ENCODE measurements at regions not wholly inside any gene's neighbourhood (a gene's known extent, or its start where the extent isn't known, plus 50 kb on each side); places are given as distances from the start of the nearest gene placed in this dataset.

DNA sequence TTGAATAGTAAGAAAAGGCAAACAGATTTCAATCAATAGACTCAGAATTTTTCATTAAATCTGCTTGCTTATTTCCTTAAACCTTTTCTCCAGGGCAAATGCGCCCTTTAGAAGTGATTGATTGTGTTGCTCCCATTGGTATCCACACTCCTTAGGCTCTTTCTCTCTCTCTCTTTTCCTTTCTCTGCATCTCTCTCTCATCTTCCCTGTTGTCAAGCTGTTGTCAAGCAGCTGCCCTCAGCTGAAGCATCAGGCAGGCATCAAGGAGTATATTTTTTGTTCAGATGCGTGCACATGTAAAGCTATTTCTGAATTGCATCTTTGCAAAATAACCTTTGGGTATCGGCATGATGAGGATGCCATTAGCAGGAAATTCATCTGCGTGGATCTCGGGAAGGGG lies 107.2 kb upstream of the PLET1 start:
- ChIA-PET CTCF (no interaction called here), POLR2A (interaction anchor here (0.6 kb wide), 1 partner anchor 26 kb away, joined by 4 read pairs; no protein-coding TSS in a partner anchor)
- DNase-seq (ENCODE audit: low read depth, low spot score) = no peak
- Histone ChIP-seq H3K4me3 (ENCODE audit: low read depth, low read length) (no peak overlapping the region), H3K27ac (ENCODE audit: low read depth, low read length) (no peak overlapping the region), H3K27me3 (ENCODE audit: control insufficient read depth, insufficient read depth, low read length) (no peaks in the 10 kb centered on the region), H3K9me3 (ENCODE audit: control insufficient read depth, insufficient read depth, low read length) (no peaks in the 10 kb centered on the region)
- TF ChIP-seq, protein P1, sequence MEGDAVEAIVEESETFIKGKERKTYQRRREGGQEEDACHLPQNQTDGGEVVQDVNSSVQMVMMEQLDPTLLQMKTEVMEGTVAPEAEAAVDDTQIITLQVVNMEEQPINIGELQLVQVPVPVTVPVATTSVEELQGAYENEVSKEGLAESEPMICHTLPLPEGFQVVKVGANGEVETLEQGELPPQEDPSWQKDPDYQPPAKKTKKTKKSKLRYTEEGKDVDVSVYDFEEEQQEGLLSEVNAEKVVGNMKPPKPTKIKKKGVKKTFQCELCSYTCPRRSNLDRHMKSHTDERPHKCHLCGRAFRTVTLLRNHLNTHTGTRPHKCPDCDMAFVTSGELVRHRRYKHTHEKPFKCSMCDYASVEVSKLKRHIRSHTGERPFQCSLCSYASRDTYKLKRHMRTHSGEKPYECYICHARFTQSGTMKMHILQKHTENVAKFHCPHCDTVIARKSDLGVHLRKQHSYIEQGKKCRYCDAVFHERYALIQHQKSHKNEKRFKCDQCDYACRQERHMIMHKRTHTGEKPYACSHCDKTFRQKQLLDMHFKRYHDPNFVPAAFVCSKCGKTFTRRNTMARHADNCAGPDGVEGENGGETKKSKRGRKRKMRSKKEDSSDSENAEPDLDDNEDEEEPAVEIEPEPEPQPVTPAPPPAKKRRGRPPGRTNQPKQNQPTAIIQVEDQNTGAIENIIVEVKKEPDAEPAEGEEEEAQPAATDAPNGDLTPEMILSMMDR (IDR thresholded peaks at IDR 0.05; ENCODE audit: low read depth, low read length) = no peak

DNA sequence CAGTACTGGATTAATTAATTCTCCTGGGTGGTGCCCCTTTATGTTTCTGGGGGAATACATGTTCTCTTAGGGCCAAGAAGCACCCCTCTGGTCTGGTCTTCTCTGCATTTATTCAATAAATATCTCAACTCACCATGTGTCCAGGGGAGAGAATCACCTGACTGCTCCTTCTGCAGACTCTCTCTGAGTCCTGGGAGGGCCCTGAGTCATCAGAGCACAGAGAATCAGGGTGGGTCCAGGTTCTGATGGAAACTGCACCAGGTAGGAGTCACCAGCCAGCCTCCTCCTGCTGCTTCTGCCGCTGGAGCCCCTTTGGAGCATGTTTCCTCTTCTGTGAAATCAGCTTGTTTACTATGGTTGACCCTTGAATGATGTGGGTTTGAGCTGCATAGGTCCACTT lies 107.7 kb upstream of the PLET1 start:
- H3K27ac ChIP-seq (ENCODE audit: low read depth, low read length) = no peak overlapping the region
- TF ChIP-seq, protein P1 (IDR thresholded peaks at IDR 0.05; ENCODE audit: low read depth, low read length) = no peak
- no peaks in the 10 kb centered on the region for H3K27me3 ChIP-seq (ENCODE audit: control insufficient read depth, insufficient read depth, low read length)
- H3K4me3 ChIP-seq (ENCODE audit: low read depth, low read length) = no peak overlapping the region
- ChIA-PET CTCF (no interaction called here), POLR2A (no interaction called here)
- no peak for DNase-seq (ENCODE audit: low read depth, low spot score)
- no peaks in the 10 kb centered on the region for H3K9me3 ChIP-seq (ENCODE audit: control insufficient read depth, insufficient read depth, low read length)

DNA sequence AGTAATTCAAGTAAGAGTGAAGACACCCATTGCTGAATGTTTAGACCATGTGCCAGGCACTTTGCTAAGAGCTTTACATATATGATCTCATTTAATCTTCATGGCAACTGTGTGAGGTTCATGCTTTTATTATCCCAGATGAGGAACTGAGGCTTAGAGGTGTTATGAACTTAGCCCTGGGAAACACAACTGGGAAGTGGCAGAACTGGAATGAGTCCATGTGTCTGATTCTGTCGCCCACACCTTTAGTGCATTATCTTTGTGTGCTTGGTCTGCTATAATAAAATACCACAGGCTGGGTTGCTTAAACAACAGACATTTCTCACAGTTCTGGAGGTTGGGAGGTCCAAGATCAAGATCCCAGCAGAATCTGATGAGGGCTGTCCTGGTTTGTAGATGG lies 108.7 kb upstream of the PLET1 start:
- Histone ChIP-seq H3K9me3 (ENCODE audit: control insufficient read depth, insufficient read depth, low read length) (no peaks in the 10 kb centered on the region), H3K4me3 (ENCODE audit: low read depth, low read length) (no peak overlapping the region), H3K27ac (ENCODE audit: low read depth, low read length) (no peak overlapping the region), H3K27me3 (ENCODE audit: control insufficient read depth, insufficient read depth, low read length) (no peaks in the 10 kb centered on the region)
- TF ChIP-seq, protein P1 (IDR thresholded peaks at IDR 0.05; ENCODE audit: low read depth, low read length) = no peak
- no peak for DNase-seq (ENCODE audit: low read depth, low spot score)
- CTCF ChIA-PET = no interaction called here
- POLR2A ChIA-PET = no interaction called here

DNA sequence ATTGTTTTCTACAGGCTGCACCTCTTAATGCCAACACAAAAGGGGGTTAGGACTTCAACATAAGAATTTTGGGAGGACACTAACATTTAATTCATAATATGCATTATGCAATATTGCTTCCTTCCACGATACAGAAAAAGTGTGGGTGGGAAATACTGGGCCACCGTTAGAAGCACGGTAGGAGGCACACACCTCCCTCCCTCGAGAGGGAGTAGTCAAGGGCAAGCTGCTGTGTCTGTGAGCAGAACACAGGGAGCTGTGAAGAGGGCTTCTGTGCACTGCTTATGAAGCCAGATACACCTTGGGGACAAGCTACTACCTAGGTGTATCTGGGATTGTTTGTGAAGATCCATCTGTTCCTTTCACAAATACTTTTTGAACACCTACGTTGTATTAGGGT lies 109.3 kb upstream of the PLET1 start:
- H3K4me3 ChIP-seq (ENCODE audit: low read depth, low read length) = no peak overlapping the region
- H3K27ac ChIP-seq (ENCODE audit: low read depth, low read length) = no peak overlapping the region
- no peak for DNase-seq (ENCODE audit: low read depth, low spot score)
- no peaks in the 10 kb centered on the region for H3K9me3 ChIP-seq (ENCODE audit: control insufficient read depth, insufficient read depth, low read length)
- H3K27me3 ChIP-seq (ENCODE audit: control insufficient read depth, insufficient read depth, low read length) = no peaks in the 10 kb centered on the region
- TF ChIP-seq, protein P1 (IDR thresholded peaks at IDR 0.05; ENCODE audit: low read depth, low read length) = no peak
- ChIA-PET CTCF (no interaction called here), POLR2A (no interaction called here)

DNA sequence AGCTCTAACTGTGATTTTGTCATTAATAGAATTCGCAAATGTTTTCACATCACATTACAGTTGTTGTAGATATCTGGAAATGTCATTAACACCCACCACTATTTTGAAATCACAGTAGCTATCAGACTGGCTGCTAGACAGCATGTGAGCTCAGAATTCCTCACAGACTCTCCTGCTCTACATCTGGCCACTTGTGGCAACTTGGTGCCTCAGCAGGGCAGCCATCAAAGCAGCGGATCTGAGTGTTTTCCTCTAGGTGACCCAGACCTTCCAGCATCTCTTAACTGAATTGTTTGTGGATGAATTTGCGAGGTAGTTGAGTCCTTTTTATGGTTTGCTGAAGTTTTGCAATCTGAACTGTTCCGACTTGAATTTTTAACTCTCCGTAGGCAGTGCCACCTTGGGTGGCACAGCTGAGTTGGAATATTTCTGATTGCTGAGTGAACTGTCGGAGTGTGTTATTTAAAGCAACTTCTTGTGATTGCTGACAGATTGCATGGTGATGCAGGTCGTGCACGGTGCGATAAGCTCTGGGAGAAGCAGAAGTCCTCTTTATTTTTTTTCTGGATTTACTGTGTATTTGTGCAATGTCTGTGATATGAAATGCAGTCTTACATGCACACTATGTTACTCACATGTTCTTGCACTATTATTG lies 114.0 kb upstream of the PLET1 start:
- Histone ChIP-seq H3K4me3 (ENCODE audit: low read depth, low read length) (no peak overlapping the region), H3K9me3 (ENCODE audit: control insufficient read depth, insufficient read depth, low read length) (no peaks in the 10 kb centered on the region), H3K27ac (ENCODE audit: low read depth, low read length) (no peak overlapping the region), H3K27me3 (ENCODE audit: control insufficient read depth, insufficient read depth, low read length) (no peaks in the 10 kb centered on the region)
- DNase-seq (ENCODE audit: low read depth, low spot score) = no peak
- CTCF ChIA-PET = interaction anchor here (0.5 to 1.0 kb wide), 4 partner anchors 20 to 213 kb away, joined by 3 to 5 read pairs (median 3); no protein-coding TSS in a partner anchor
- POLR2A ChIA-PET = no interaction called here
- TF ChIP-seq, protein P1 (IDR thresholded peaks at IDR 0.05; ENCODE audit: low read depth, low read length) = no peak

Measured in AG04450 (cell line).